ENCODE measurements at regions not wholly inside any gene's neighbourhood (a gene's known extent, or its start where the extent isn't known, plus 50 kb on each side); places are given as distances from the start of the nearest gene placed in this dataset.

DNA sequence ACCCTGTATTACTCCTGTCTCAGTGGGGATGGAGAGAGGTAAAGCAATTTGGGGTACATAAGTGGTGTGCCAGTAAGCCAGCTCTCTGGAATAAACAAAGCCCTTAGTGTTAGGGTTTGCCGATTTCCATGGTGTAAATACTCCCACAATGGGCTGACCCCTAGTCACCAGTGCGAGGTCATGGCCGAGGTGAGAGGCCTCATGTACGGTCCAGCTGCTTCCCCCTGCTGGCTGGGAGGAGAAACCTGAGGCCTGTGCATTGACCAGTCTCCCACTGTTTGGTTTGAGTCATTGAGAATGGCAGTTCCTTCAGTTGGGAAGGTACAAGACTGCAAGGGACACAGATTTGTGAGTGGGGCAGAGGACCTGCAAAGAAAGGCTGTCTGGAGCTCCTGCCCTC, 382.0 kb downstream of the CDH26 start:
- FAIRE-seq (peak; percentile 52), DNase-seq (ENCODE audit: low read depth) (no peak)
- H3K27me3 ChIP-seq (ENCODE audit: control insufficient read depth, insufficient read depth, low read length) = no peaks in the 10 kb centered on the region
- H3K4me3 ChIP-seq (ENCODE audit: low read depth, low read length) = no peak overlapping the region
- TF ChIP-seq, protein P1, sequence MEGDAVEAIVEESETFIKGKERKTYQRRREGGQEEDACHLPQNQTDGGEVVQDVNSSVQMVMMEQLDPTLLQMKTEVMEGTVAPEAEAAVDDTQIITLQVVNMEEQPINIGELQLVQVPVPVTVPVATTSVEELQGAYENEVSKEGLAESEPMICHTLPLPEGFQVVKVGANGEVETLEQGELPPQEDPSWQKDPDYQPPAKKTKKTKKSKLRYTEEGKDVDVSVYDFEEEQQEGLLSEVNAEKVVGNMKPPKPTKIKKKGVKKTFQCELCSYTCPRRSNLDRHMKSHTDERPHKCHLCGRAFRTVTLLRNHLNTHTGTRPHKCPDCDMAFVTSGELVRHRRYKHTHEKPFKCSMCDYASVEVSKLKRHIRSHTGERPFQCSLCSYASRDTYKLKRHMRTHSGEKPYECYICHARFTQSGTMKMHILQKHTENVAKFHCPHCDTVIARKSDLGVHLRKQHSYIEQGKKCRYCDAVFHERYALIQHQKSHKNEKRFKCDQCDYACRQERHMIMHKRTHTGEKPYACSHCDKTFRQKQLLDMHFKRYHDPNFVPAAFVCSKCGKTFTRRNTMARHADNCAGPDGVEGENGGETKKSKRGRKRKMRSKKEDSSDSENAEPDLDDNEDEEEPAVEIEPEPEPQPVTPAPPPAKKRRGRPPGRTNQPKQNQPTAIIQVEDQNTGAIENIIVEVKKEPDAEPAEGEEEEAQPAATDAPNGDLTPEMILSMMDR (IDR thresholded peaks at IDR 0.05; ENCODE audit: insufficient read depth, low read length, severe bottlenecking) = no peak
- H3K36me3 ChIP-seq (ENCODE audit: control insufficient read depth, insufficient read depth, low read length) = no peaks in the 10 kb centered on the region

DNA sequence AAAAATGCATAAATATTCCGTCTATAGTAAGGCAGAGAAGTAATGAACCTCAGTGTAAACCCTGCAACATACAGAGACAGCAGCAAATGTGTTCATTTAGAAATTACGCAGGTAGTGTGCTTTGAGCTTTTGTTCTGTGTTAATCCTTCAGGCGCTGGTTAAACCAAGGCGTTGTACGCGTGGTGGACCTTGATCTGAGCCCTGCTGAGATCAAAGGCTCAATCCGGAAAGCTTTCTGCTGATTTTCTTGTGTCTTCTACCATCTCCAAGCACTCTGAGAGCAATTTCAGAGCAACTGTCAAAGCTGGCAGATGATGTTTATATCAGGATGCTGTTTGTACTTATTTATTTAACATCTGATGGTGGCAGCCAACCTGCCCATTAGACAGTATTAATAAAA, 382.8 kb downstream of the CDH26 start:
- TF ChIP-seq, protein P1 (IDR thresholded peaks at IDR 0.05; ENCODE audit: insufficient read depth, low read length, severe bottlenecking) = no peak
- H3K4me3 ChIP-seq (ENCODE audit: low read depth, low read length) = no peak overlapping the region
- FAIRE-seq = no peak
- DNase-seq (ENCODE audit: low read depth) = no peak
- no peaks in the 10 kb centered on the region for H3K36me3 ChIP-seq (ENCODE audit: control insufficient read depth, insufficient read depth, low read length)
- H3K27me3 ChIP-seq (ENCODE audit: control insufficient read depth, insufficient read depth, low read length) = no peaks in the 10 kb centered on the region

DNA sequence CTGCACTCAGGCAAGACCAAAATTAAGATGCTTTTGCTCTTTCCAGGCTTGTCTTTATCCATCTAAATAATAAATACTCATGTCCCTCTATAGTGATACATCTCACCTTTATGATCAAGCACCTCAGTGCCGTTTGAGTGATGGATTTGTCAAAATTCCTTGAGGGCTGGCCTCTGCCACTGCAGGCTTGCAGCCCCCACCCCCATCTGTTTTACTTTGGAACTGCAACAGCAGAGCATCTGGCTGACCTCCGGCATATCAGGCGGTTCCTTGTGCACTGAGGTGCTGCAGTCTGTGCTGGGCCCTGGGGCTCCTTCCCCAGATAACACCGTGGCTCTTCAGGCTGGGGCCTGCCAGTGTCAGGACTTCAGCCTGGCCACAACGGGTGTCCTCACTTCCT, 386.9 kb downstream of the CDH26 start:
- DNase-seq (ENCODE audit: low read depth) (no peak), FAIRE-seq (no peak)
- Histone ChIP-seq H3K4me3 (ENCODE audit: low read depth, low read length) (no peak overlapping the region), H3K36me3 (ENCODE audit: control insufficient read depth, insufficient read depth, low read length) (no peaks in the 10 kb centered on the region), H3K27me3 (ENCODE audit: control insufficient read depth, insufficient read depth, low read length) (no peaks in the 10 kb centered on the region)
- TF ChIP-seq, protein P1 (IDR thresholded peaks at IDR 0.05; ENCODE audit: insufficient read depth, low read length, severe bottlenecking) = no peak

DNA sequence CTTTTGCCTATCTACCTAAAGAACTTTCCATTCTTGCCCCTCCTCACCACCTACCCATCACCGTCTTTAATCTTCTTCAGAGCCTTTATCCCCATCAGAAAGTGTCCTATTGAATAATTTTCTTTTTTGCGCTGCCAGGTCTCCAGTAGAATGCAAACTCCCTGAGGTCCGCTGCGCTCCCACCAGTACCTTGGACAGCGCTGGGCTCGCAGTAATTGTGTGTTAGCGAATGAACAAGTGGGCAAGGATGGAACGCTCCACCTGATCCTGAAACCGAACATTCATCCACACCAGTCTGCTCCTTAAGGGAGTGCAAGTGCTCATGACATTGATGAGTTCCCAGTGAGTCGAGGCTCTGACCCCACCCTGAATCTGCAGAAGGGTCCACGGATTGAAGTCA, 391.2 kb downstream of the CDH26 start:
- FAIRE-seq = no peak
- Histone ChIP-seq H3K4me3 (ENCODE audit: low read depth, low read length) (no peak overlapping the region), H3K36me3 (ENCODE audit: control insufficient read depth, insufficient read depth, low read length) (no peaks in the 10 kb centered on the region), H3K27me3 (ENCODE audit: control insufficient read depth, insufficient read depth, low read length) (no peaks in the 10 kb centered on the region)
- DNase-seq (ENCODE audit: low read depth) = no peak
- TF ChIP-seq, protein P1 (IDR thresholded peaks at IDR 0.05; ENCODE audit: insufficient read depth, low read length, severe bottlenecking) = no peak

DNA sequence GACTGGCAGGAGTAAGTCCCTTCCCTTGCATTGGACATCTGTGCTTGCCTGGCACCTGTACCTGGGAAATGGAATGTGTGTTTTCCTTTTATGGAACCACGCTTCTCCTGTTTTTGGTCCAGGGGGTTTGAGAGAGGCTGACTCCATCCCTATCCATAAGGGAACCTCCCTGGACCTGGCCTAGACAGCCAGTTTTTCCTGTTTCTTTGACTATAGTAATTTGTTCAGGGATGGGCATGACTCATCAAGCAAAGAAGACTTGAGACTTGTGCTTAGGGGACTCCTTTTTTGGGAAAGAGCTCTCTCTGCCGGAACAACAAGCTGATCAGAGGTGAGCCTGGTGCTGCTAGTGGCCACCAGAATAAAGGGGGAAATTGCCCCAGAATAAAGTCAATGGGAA, 393.8 kb downstream of the CDH26 start:
- Histone ChIP-seq H3K36me3 (ENCODE audit: control insufficient read depth, insufficient read depth, low read length) (no peaks in the 10 kb centered on the region), H3K4me3 (ENCODE audit: low read depth, low read length) (no peak overlapping the region), H3K27me3 (ENCODE audit: control insufficient read depth, insufficient read depth, low read length) (no peaks in the 10 kb centered on the region)
- TF ChIP-seq, protein P1 (IDR thresholded peaks at IDR 0.05; ENCODE audit: insufficient read depth, low read length, severe bottlenecking) = no peak
- FAIRE-seq = no peak
- peak; percentile 18 for DNase-seq (ENCODE audit: low read depth)

DNA sequence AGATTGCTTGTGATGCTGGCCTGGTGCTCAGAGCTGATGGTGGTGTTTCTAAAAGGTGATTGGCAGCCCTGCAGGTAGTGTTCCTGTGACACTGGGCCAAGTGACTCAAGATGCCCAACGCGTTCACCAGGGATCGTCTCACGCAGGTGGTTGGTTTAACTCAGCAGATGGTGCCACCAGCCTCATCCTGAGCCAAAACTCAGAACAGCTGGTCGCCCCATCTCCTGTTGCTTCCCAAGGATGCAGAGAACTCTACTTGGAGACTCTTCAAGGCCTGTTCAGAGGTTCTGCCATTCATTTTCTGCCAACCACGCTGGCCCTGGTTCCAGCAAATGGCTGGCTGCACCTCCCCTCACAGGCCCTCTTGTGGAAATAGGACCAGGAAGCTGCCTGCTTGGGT, 394.4 kb downstream of the CDH26 start:
- Histone ChIP-seq H3K4me3 (ENCODE audit: low read depth, low read length) (no peak overlapping the region), H3K36me3 (ENCODE audit: control insufficient read depth, insufficient read depth, low read length) (no peaks in the 10 kb centered on the region), H3K27me3 (ENCODE audit: control insufficient read depth, insufficient read depth, low read length) (no peaks in the 10 kb centered on the region)
- TF ChIP-seq, protein P1 (IDR thresholded peaks at IDR 0.05; ENCODE audit: insufficient read depth, low read length, severe bottlenecking) = no peak
- no peak for DNase-seq (ENCODE audit: low read depth)
- FAIRE-seq = no peak
